ENCODE measurements at regions not wholly inside any gene's neighbourhood (a gene's known extent, or its start where the extent isn't known, plus 50 kb on each side); places are given as distances from the start of the nearest gene placed in this dataset.
"Not testable (repeated sequence)": the region's sequence is repeated elsewhere in the genome, so short reads cannot be mapped to it uniquely, and the experiment has no call there.

DNA sequence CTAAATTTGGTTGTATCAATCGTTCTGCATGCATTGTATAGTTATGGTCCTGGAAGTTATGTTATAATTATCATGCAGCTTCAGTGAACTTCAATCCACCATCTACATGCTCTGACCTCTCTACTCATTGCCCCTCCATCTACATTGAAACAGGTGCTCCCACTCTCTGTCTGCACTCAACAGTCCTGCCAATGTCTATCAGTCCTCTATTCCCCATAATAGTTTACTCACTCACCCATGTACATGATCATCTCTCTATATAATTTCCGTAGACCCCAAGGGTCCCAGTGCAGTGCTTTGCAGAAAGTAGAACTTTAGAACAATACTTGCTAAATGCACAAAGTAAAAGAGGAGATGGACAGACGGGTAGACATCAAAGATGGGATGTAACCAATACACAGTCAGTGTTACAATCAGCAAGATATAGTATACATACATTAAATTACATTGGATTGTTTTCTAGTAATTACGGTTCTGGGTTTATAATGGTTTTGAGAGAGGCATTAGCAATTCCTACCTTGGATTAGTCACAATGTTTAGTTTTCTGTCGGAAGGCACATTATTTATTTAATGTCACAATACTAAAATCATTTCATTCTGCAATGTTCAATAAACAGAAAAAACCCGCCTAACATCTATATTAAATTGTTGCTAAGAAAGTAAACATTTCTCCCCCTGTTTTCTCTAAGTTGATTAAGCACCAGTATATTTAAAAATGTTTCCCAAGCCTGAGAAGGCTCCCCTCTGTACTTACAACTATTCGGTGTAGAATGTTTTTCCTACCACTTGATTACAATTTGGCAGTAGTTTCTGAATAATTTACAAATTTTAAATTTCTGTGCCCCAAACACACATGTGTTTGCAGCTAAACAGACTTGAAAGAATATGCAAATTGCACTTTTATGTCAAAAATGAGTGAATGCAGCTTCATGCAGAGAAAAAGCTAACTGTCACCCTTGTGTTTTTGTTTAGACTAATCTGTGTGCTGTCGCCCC, 94.4 kb upstream of the SIX2 start:
- TF ChIP-seq CTCF (IDR thresholded peaks at IDR 0.05; ENCODE audit: low read depth, low read length) (no peak), EZH2phosphoT487 (IDR thresholded peaks at IDR 0.05; ENCODE audit: low read depth) (no peak)
- H3K4me2 ChIP-seq (ENCODE audit: low read length), result no peak overlapping the region

DNA sequence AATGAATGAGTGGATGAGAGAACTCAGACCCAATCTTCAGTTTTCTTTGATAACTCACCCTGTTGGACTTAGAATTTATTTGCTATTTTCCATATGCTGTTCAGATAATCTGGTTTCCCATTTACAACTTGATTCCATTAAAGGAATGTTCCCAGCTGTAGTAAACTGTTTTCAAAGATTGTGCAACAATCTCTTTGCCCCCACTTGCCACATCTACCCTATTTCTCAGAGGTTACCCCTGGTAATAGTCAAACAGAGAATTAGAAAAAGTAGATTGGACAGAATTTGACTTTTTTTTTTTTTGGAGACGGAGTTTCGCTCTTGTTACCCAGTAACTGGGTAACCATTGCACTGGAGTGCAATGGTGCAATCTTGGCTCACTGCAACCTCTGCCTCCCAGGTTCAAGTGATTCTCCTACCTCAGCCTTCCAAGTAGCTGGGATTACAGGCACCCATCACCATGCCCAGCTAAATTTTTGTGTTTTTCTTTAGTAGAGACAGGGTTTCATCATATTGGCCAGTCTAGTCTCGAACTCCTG, 93.4 kb upstream of the SIX2 start:
- no peaks in the 10 kb centered on the region for H4K20me1 ChIP-seq (ENCODE audit: insufficient read depth, low read length)
- no peaks in the 10 kb centered on the region; the same call in 1 of the 2 replicates for H3K4me1 ChIP-seq (ENCODE audit: low read length)
- H3K9ac ChIP-seq (ENCODE audit: low read length), result no peak overlapping the region
- no peaks in the 10 kb centered on the region for H3K36me3 ChIP-seq (replicated peaks; ENCODE audit: low read depth, low read length)
- no peak for TF ChIP-seq CTCF (IDR thresholded peaks at IDR 0.05; ENCODE audit: low read depth, low read length)
- no peak for TF ChIP-seq EZH2phosphoT487 (IDR thresholded peaks at IDR 0.05; ENCODE audit: low read depth)
- H3K4me3 ChIP-seq (ENCODE audit: low read length), result no peak overlapping the region
- H3K27ac ChIP-seq (ENCODE audit: low read length), result no peak overlapping the region
- no peak overlapping the region for H2AFZ ChIP-seq (ENCODE audit: low read depth, low read length)
- H3K79me2 ChIP-seq (ENCODE audit: low read length), result no peaks in the 10 kb centered on the region
- H3K4me2 ChIP-seq (ENCODE audit: low read length), result no peak overlapping the region
- no peaks in the 10 kb centered on the region for H3K9me3 ChIP-seq (ENCODE audit: insufficient read depth, low read length)
- H3K27me3 ChIP-seq (ENCODE audit: low read depth, low read length), result peaks cover 7% of the 10 kb centered on the region

More for the DNA sequence above, 94.4 kb upstream of the SIX2 start:
- peaks cover 7% of the 10 kb centered on the region for H3K27me3 ChIP-seq (ENCODE audit: low read depth, low read length)
- H3K79me2 ChIP-seq (ENCODE audit: low read length), result no peaks in the 10 kb centered on the region
- no peaks in the 10 kb centered on the region for H3K36me3 ChIP-seq (replicated peaks; ENCODE audit: low read depth, low read length)
- no peaks in the 10 kb centered on the region for H4K20me1 ChIP-seq (ENCODE audit: insufficient read depth, low read length)
- no peaks in the 10 kb centered on the region; the same call in 1 of the 2 replicates for H3K4me1 ChIP-seq (ENCODE audit: low read length)
- no peak overlapping the region for H3K4me3 ChIP-seq (ENCODE audit: low read length)
- H3K9ac ChIP-seq (ENCODE audit: low read length), result no peak overlapping the region
- no peaks in the 10 kb centered on the region for H3K9me3 ChIP-seq (ENCODE audit: insufficient read depth, low read length)
- no peak overlapping the region for H2AFZ ChIP-seq (ENCODE audit: low read depth, low read length)
- no peak overlapping the region for H3K27ac ChIP-seq (ENCODE audit: low read length)

GRCh38 chr2:45102141-45102540, 92.9 kb upstream of the SIX2 start:
- Histone ChIP-seq H4K20me1 (ENCODE audit: insufficient read depth, low read length) (no peaks in the 10 kb centered on the region), H3K36me3 (replicated peaks; ENCODE audit: low read depth, low read length) (no peaks in the 10 kb centered on the region), H3K27ac (ENCODE audit: low read length) (no peak overlapping the region), H3K4me1 (ENCODE audit: low read length) (no peaks in the 10 kb centered on the region; the same call in 1 of the 2 replicates), H3K9me3 (ENCODE audit: insufficient read depth, low read length) (no peaks in the 10 kb centered on the region), H3K4me3 (ENCODE audit: low read length) (no peak overlapping the region), H3K79me2 (ENCODE audit: low read length) (no peaks in the 10 kb centered on the region), H3K4me2 (ENCODE audit: low read length) (no peak overlapping the region), H3K27me3 (ENCODE audit: low read depth, low read length) (peaks cover 7% of the 10 kb centered on the region), H3K9ac (ENCODE audit: low read length) (no peak overlapping the region), H2AFZ (ENCODE audit: low read depth, low read length) (no peak overlapping the region)
- no peak for TF ChIP-seq EZH2phosphoT487 (IDR thresholded peaks at IDR 0.05; ENCODE audit: low read depth)
- no peak for TF ChIP-seq CTCF (IDR thresholded peaks at IDR 0.05; ENCODE audit: low read depth, low read length)

GRCh38 chr2:45096996-45097395, 87.7 kb upstream of the SIX2 start:
- H3K9me3 ChIP-seq (ENCODE audit: insufficient read depth, low read length), result no peaks in the 10 kb centered on the region
- H3K4me1 ChIP-seq (ENCODE audit: low read length), result no peaks in the 10 kb centered on the region

GRCh38 chr2:45096038-45096437, 86.8 kb upstream of the SIX2 start:
- H3K27me3 ChIP-seq (ENCODE audit: low read depth, low read length), result peaks cover 45% of the 10 kb centered on the region
- H3K36me3 ChIP-seq (replicated peaks; ENCODE audit: low read depth, low read length); H3K4me3 ChIP-seq (ENCODE audit: low read length); H3K79me2 ChIP-seq (ENCODE audit: low read length); H3K4me2 ChIP-seq (ENCODE audit: low read length); H4K20me1 ChIP-seq (ENCODE audit: insufficient read depth, low read length); H3K27ac ChIP-seq (ENCODE audit: low read length); H2AFZ ChIP-seq (ENCODE audit: low read depth, low read length); H3K9me3 ChIP-seq (ENCODE audit: insufficient read depth, low read length); H3K9ac ChIP-seq (ENCODE audit: low read length); H3K4me1 ChIP-seq (ENCODE audit: low read length): not testable (repeated sequence)

More at GRCh38 chr2:45096996-45097395, 87.7 kb upstream of the SIX2 start:
- no peak overlapping the region for H3K27ac ChIP-seq (ENCODE audit: low read length)
- H3K9ac ChIP-seq (ENCODE audit: low read length), result no peak overlapping the region
- no peaks in the 10 kb centered on the region for H3K79me2 ChIP-seq (ENCODE audit: low read length)
- H3K36me3 ChIP-seq (replicated peaks; ENCODE audit: low read depth, low read length), result no peaks in the 10 kb centered on the region
- H2AFZ ChIP-seq (ENCODE audit: low read depth, low read length), result no peak overlapping the region
- H3K4me3 ChIP-seq (ENCODE audit: low read length), result no peak overlapping the region
- no peak overlapping the region for H3K4me2 ChIP-seq (ENCODE audit: low read length)
- TF ChIP-seq EZH2phosphoT487 (IDR thresholded peaks at IDR 0.05; ENCODE audit: low read depth), result no peak
- no peaks in the 10 kb centered on the region for H4K20me1 ChIP-seq (ENCODE audit: insufficient read depth, low read length)
- peaks cover 45% of the 10 kb centered on the region for H3K27me3 ChIP-seq (ENCODE audit: low read depth, low read length)
